GM12878 (cell line): ENCODE measurements at regions not wholly inside any gene's neighbourhood (a gene's known extent, or its start where the extent isn't known, plus 50 kb on each side); places are given as distances from the start of the nearest gene placed in this dataset.

Experiments used
- ATAC-seq: fragments of 200-7000 bp; cut with Tn5 transposase; 3 replicates; pipeline ENCODE4 v1.9.1; 2020; ENCODE audit warnings: mild to moderate bottlenecking, moderate library complexity
- BruUV-seq: library from RNA; stranded (reverse); fragments of 400-500 nt; replicated peaks from 2 replicates; lab custom pipeline; 2021; lab: Mats Ljungman, UMichigan
- CTCF ChIA-PET: fragments of 300-600 bp; sonication (Branson Sonifier 250); formaldehyde crosslinking; extraction: SDS; loops from one replicate; lab custom pipeline; 2021; ENCODE audit warnings: inconsistent platforms; lab: Yijun Ruan, JAX
- POLR2A ChIA-PET: fragments of 350-600 bp; formaldehyde crosslinking; extraction: SDS; loops from one replicate; lab custom pipeline; 2021; ENCODE audit warnings: inconsistent platforms; lab: Charles Lee
- RAD21 ChIA-PET: fragments of 300-600 bp; sonication (Branson Sonifier 250); formaldehyde crosslinking; loops from one replicate; lab custom pipeline; 2023; ENCODE audit warnings: antibody characterized with exemption; ENCODE audit not compliant: unreplicated experiment; lab: Charles Lee
- SMC1A ChIA-PET: fragments of 300-600 bp; sonication (Branson Sonifier 250); formaldehyde crosslinking; loops from one replicate; lab custom pipeline; 2023; ENCODE audit not compliant: unreplicated experiment, uncharacterized antibody; lab: Charles Lee
- DNase-seq: peaks from one replicate; pipeline ENCODE4 v3.0.0-alpha.2; 2011; ENCODE audit warnings: low read depth, low spot score
- FAIRE-seq: peaks from 3 replicates; lab custom pipeline; 2011; peaks lifted over from hg19 to GRCh38; lab: Jason Lieb, UNC
- H2AFZ ChIP-seq: 2 replicates; pipeline ENCODE4 v1.6.0; 2011; ENCODE audit warnings: low read depth, low read length, control low read depth; ENCODE audit not compliant: control insufficient read depth
- H3K27ac ChIP-seq: 2 replicates; pipeline ENCODE4 v1.5.1; 2011; ENCODE audit warnings: control low read depth; ENCODE audit not compliant: control insufficient read depth, insufficient read depth
- H3K27me3 ChIP-seq, 2 experiments: replicated peaks in 1 of 2; 2 replicates each; pipeline versions ENCODE4 v1.6.0 to v1.6.1; 2011; ENCODE audit warnings: low read length in 1 of 2; ENCODE audit not compliant: control insufficient read depth in 2 of 2, insufficient read depth in 2 of 2
- H3K36me3 ChIP-seq, 2 experiments: 2 replicates each; pipeline ENCODE4 v1.5.1; 2011; ENCODE audit warnings: low read length in 1 of 2; ENCODE audit not compliant: control insufficient read depth in 2 of 2, insufficient read depth in 2 of 2
- H3K4me1 ChIP-seq: 2 replicates; pipeline ENCODE4 v1.6.1; 2011; ENCODE audit warnings: mild to moderate bottlenecking, low read length, moderate library complexity, mixed read lengths; ENCODE audit not compliant: control insufficient read depth, insufficient read depth
- H3K4me2 ChIP-seq: 2 replicates; pipeline ENCODE4 v1.6.0; 2011; ENCODE audit warnings: control low read depth; ENCODE audit not compliant: control insufficient read depth, insufficient read depth
- H3K4me3 ChIP-seq: fragments of 200-600 bp; sonication (generic); 2 replicates; pipeline ENCODE4 v1.5.1; 2016
- H3K79me2 ChIP-seq: 2 replicates; pipeline ENCODE4 v1.6.0; 2011; ENCODE audit warnings: low read length; ENCODE audit not compliant: control insufficient read depth, insufficient read depth
- H3K9ac ChIP-seq: 2 replicates; pipeline ENCODE4 v1.8.0; 2011; ENCODE audit warnings: low read length, control low read depth, mixed read lengths; ENCODE audit not compliant: control insufficient read depth, insufficient read depth
- H3K9me3 ChIP-seq: replicated peaks from 3 replicates; pipeline ENCODE4 v1.5.1; 2011; ENCODE audit warnings: mild to moderate bottlenecking, low read length; ENCODE audit not compliant: control insufficient read depth, insufficient read depth
- H4K20me1 ChIP-seq: 2 replicates; pipeline ENCODE4 v1.6.0; 2011; ENCODE audit not compliant: control insufficient read depth, insufficient read depth
- BRCA1 ChIP-seq: IDR thresholded peaks from 2 replicates; pipeline ENCODE4 v1.6.1; 2011; ENCODE audit warnings: low read depth, low read length, improper control_type of control experiment
- CREB1 ChIP-seq: IDR thresholded peaks from 2 replicates; pipeline ENCODE4 v1.6.1; 2012; ENCODE audit warnings: low read depth, mild to moderate bottlenecking, inconsistent platforms
- EGR1 ChIP-seq, 2 experiments: IDR thresholded peaks; 1 replicate in 1 of 2; 2 replicates in 1 of 2; pipeline ENCODE4 v1.6.1; 2011 to 2012; ENCODE audit warnings: low read depth in 2 of 2, low read length in 2 of 2, borderline replicate concordance in 1 of 2, mild to moderate bottlenecking in 1 of 2, moderate library complexity in 1 of 2
- HDAC6 ChIP-seq: fragments of 200-600 bp; sonication (generic); IDR thresholded peaks from one replicate; pipeline ENCODE4 v1.8.0; 2017; ENCODE audit warnings: antibody characterized with exemption; ENCODE audit not compliant: unreplicated experiment
- IRF3 ChIP-seq: fragments of 450-650 bp; IDR thresholded peaks from 2 replicates; pipeline ENCODE4 v1.6.1; 2014; ENCODE audit warnings: mild to moderate bottlenecking
- KAT2A ChIP-seq: conservative IDR thresholded peaks from 2 replicates; pipeline ENCODE4 v1.6.1; 2011; ENCODE audit warnings: low read depth, low read length; ENCODE audit not compliant: control insufficient read depth
- LARP7 ChIP-seq: fragments of 450-650 bp; IDR thresholded peaks from 2 replicates; pipeline ENCODE4 v1.6.1; 2017; ENCODE audit warnings: mild to moderate bottlenecking
- NFYB ChIP-seq: IDR thresholded peaks from 2 replicates; pipeline ENCODE4 v1.6.1; 2011; ENCODE audit warnings: low read depth, mild to moderate bottlenecking, low read length, improper control_type of control experiment, moderate library complexity; ENCODE audit not compliant: insufficient read depth
- NR2C2 ChIP-seq: IDR thresholded peaks from 2 replicates; pipeline ENCODE4 v1.6.1; 2011; ENCODE audit warnings: borderline replicate concordance, low read depth; ENCODE audit not compliant: control insufficient read depth, insufficient read length
- NR2F1 ChIP-seq: fragments of 450-650 bp; conservative IDR thresholded peaks from 2 replicates; pipeline ENCODE4 v1.6.1; 2017; ENCODE audit warnings: mild to moderate bottlenecking
- RCOR1 ChIP-seq: conservative IDR thresholded peaks from 2 replicates; pipeline ENCODE4 v1.6.1; 2012; ENCODE audit warnings: low read depth, low read length, improper control_type of control experiment
- YY1 ChIP-seq: IDR thresholded peaks from 2 replicates; pipeline ENCODE4 v1.6.1; 2011; ENCODE audit warnings: low read depth, mild to moderate bottlenecking, low read length
- ZNF207 ChIP-seq: fragments of 450-650 bp; IDR thresholded peaks from 2 replicates; pipeline ENCODE4 v1.6.1; 2014; ENCODE audit warnings: antibody characterized with exemption, mild to moderate bottlenecking, borderline replicate concordance
- ZNF622 ChIP-seq: fragments of 450-650 bp; IDR thresholded peaks from 2 replicates; pipeline ENCODE4 v1.6.1; 2017; ENCODE audit warnings: mild to moderate bottlenecking, inconsistent platforms
- in situ Hi-C: fragments of 300-500 bp; cut with MboI; formaldehyde crosslinking; loops from 9 replicates; pipeline ENCODE4 v1.14.3; 2018; ENCODE audit warnings: mixed read lengths
- intact Hi-C: fragments of 100-400 bp; cut with micrococcal nuclease; formaldehyde crosslinking; loops from one replicate; pipeline ENCODE4 v1.14.2; 2022; ENCODE audit not compliant: unreplicated experiment
- TF ChIP-seq, protein P1 (sequence below): IDR thresholded peaks from 2 replicates; pipeline ENCODE4 v1.6.1; 2012; ENCODE audit warnings: low read depth, low read length, improper control_type of control experiment

DNA sequence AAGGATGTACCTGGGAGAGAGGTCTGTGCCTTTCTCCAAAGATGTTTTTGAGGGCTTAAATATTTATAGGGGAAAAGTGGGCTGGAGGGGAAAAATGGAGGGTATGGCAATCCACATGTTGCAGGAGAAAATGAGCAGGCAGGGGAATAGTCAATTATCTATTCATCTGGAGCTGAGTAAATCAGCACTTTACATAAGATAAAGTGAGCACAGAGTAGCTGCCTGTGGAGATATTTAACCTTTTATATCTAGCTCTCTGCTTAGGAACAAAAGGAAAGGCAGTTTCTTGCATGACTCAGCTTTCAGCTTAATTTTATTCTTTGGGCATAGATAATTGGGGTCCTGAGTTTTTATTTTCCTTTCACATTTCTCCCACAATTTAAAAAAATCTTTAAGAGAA is 93.6 kb upstream of the NPY2R start (continued):
- no peak for TF ChIP-seq RCOR1
- TF ChIP-seq ZNF207, result no peak
- no peak for TF ChIP-seq NR2F1
- no peak for TF ChIP-seq KAT2A
- TF ChIP-seq BRCA1, result no peak
- TF ChIP-seq, protein P1, sequence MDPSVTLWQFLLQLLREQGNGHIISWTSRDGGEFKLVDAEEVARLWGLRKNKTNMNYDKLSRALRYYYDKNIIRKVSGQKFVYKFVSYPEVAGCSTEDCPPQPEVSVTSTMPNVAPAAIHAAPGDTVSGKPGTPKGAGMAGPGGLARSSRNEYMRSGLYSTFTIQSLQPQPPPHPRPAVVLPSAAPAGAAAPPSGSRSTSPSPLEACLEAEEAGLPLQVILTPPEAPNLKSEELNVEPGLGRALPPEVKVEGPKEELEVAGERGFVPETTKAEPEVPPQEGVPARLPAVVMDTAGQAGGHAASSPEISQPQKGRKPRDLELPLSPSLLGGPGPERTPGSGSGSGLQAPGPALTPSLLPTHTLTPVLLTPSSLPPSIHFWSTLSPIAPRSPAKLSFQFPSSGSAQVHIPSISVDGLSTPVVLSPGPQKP, result no peak
- TF ChIP-seq IRF3, result no peak
- no peak for TF ChIP-seq YY1
- TF ChIP-seq ZNF622, result no peak

- in situ Hi-C loops, result no loop called here
- no peak overlapping the region for H3K4me2 ChIP-seq
- POLR2A ChIA-PET, result no interaction called here
- ATAC-seq (no peak), DNase-seq (no peak), FAIRE-seq (no peak)
- no peaks in the 10 kb centered on the region for H3K79me2 ChIP-seq
- intact Hi-C loops, result no loop called here
- H4K20me1 ChIP-seq, result no peaks in the 10 kb centered on the region
- no peaks in the 10 kb centered on the region for H3K36me3 ChIP-seq
- CTCF ChIA-PET, result no interaction called here
- no peak overlapping the region for H3K27ac ChIP-seq
- no peaks in the 10 kb centered on the region for H3K27me3 ChIP-seq
- no peak overlapping the region for H2AFZ ChIP-seq
- SMC1A ChIA-PET, result no interaction called here
- no peak overlapping the region for H3K4me3 ChIP-seq
- H3K9me3 ChIP-seq, result no peaks in the 10 kb centered on the region
- H3K9ac ChIP-seq, result no peak overlapping the region
- RAD21 ChIA-PET, result no interaction called here
- no peaks in the 10 kb centered on the region for H3K4me1 ChIP-seq
- TF ChIP-seq CREB1, result no peak
- TF ChIP-seq LARP7, result no peak
- no peak for TF ChIP-seq EGR1 (IDR thresholded peaks at IDR 0.05; ENCODE audit: borderline replicate concordance in 1 of 2, low read depth in 2 of 2, low read length in 2 of 2)
- no peak for TF ChIP-seq NFYB
- no peak for TF ChIP-seq HDAC6
- no peak for TF ChIP-seq NR2C2
- TF ChIP-seq, all 136 proteins: peak for 0
- no TSS peak for BruUV-seq
Observed at GRCh38 chr4:155119006-155119405, 89.4 kb upstream of the NPY2R start.
